UCSD-AML1 (cell line): ENCODE measurements at regions not wholly inside any gene's neighbourhood (a gene's known extent, or its start where the extent isn't known, plus 50 kb on each side); places are given as distances from the start of the nearest gene placed in this dataset.

Experiments used
- DNase-seq: peaks from one replicate; lab custom pipeline; 2025; ENCODE audit not compliant: unreplicated experiment; lab: John Stamatoyannopoulos, UW

DNA sequence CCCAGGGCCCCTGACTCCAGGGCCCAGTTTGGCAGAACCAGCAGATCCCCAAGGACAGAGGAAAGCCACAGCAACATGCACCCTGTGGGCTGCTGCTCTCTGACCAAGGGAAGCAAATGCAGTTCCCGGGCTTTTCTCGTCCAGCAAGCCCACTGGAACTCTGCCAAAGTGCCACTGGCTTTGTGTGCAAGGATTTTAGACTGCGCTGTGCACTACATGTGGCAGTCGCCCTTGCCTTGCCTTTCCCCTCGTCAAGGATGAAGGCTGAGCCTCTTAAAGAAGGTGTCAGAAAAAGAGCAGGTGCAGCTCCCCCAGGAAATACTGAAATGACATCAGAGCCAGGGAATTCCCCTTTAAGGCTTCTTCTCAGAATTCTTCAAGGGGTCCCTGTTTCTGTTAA lies 199.2 kb downstream of the TFCP2L1 start:
- no peak for DNase-seq

DNA sequence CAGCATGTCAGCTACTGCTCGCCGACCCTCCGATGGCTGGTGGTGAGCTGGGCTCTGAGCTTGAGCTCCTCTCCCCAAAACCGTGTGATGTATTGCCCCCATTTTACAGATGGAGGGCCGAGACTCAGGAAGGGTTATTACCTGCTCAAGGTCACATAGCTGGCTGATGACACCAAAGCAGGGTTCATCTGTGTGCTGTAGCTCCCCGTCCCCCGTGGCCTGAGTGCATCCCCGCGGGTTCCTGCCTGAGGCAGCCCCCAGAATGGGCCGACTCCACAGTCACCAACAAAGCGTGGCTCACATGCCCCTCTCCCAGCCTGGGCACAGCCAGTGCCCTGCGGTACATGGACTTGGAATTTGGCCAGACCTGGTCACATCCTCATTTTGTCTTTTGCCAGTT lies 198.6 kb downstream of the TFCP2L1 start:
- DNase-seq: no peak

DNA sequence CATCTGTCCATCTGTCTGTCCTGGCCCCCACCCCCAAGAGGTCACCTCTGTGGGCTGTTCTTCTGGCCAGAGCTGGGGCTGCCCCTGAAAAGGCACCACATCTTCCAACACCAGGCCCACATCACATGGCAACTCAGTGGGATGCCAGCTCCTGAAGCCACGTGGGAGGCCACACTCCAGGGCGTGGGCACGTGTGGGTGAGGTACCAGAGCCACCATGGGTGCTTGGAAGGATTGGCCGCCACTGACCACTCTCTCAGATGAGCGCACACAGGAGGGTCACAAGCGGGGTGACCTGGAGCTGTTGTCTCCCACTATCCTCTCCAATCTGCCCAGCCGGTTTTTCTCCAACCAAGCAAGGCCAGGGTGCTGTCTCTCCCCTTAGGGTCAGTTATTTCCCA lies 197.9 kb downstream of the TFCP2L1 start:
- DNase-seq: no peak

- no peak for DNase-seq
These were observed 196.5 kb downstream of the TFCP2L1 start for GRCh38 chr2:121088251-121089165.

DNA sequence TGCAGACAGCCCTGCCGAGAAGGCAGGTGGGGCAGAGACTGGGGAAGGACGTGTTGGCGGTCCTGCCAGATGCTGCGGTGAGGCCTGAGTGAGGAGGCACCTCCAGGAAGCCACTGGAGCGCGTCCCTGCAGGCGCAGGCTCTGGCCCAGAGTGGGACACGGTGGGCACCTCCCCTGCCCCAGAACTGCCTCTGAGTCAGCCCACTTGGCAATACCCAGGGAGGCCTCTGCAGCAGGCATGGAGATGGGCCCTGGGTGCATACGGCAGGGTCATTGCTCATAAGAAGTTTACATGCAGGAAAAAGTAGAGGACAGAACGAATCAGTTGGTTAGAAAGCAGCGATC lies 195.9 kb downstream of the TFCP2L1 start:
- DNase-seq: no peak

GRCh38 chr2:121090088-121090715 lies 194.8 kb downstream of the TFCP2L1 start:
- DNase-seq: no peak

DNA sequence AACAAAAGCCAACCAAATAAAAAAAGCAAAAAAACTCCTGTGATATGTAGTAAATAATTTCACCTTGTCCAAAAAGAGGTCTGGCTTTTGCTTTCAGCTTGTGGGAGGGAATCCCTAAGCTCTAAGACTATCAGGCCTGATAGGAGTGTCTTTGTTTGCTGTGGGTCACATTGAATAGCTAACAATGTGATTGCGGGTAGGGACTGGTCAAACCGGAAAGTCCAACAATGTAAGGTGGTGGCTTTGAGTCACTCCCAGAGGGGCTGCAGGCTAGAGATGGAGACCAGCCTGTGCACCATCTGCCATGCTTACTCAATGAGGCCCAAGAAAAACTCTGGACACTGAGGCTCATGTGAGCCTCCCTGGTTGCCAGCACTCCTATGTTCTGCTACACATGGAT lies 192.9 kb downstream of the TFCP2L1 start:
- no peak for DNase-seq

- DNase-seq: no peak
These were observed 191.3 kb downstream of the TFCP2L1 start for GRCh38 chr2:121093692-121094091.

GRCh38 chr2:121094101-121094500 lies 190.9 kb downstream of the TFCP2L1 start:
- DNase-seq: no peak

DNA sequence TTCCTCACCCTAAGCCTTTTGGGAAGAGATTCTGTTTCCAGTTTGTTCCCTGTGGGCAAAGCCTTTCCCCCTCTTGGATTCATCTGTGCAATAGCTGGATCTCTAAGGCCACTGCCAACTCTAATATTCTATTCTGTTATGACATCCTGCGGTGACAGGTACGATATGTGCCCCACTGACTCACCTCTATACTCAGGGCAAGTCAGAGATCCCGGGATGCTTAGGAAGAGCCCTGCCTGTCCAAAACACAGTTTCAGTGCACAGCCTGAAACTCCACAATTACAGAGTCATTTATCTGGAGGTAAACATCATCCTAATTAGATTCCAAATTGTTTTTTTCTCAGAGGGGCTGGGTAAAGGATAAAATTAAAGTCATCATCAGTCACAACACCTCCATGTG lies 190.2 kb downstream of the TFCP2L1 start:
- no peak for DNase-seq

- peak; percentile 57 for DNase-seq
These were observed 189.5 kb downstream of the TFCP2L1 start for GRCh38 chr2:121095257-121096080.

GRCh38 chr2:121096611-121097010 lies 188.4 kb downstream of the TFCP2L1 start:
- DNase-seq: no peak

- no peak for DNase-seq
These were observed 186.4 kb downstream of the TFCP2L1 start for GRCh38 chr2:121098556-121098955.

GRCh38 chr2:121099329-121100290 lies 185.4 kb downstream of the TFCP2L1 start:
- DNase-seq: no peak

DNA sequence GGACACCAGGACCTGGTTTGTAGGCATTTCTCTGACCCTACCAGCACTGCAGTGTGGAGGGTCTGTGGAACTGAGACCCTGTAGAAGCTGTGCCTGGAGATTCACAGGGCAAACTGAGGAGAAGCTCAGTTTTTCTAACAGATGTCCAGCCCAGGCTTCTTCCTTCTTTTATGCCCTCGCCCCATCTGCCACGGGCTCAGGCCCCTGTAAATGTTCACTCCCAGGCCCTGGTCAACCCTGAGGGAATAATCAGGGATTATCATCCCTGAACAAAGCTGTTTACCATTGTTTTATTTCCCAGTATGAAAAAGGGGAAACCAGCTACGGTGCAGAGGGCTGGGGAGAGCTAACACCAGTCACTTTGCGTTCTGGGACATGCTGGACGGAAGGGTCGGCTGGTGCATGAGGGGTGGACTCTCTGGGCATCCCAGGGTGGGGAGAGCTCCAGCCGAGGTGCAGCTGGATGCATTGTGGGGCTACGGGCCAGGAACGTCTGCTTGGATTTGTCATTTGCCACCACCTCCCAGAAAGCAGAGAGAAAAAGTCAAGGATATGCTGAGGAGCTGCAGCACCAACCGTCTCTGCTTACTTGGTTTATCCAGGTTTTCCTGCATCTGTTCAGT lies 183.8 kb downstream of the TFCP2L1 start:
- DNase-seq: no peak

DNA sequence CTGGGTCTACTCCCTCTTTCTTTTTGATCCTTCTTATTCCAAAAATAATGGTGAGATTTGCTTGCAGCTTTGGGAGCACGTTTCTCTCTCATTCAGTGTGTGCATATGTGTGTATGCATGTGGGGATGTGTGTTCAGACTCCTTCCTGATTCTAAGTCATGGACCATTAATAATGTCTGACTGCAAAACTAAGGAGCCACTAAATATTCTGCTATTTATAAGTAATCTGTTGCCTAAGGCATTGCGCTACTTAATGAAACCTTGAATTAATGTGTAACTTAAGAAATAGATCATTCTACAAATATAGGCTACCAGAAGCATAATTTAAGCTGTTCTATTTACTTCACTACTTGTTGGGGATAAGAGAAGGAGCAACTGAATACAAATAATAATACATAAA lies 182.1 kb downstream of the TFCP2L1 start:
- DNase-seq: no peak

GRCh38 chr2:121103960-121104359 lies 181.0 kb downstream of the TFCP2L1 start:
- DNase-seq: no peak

DNA sequence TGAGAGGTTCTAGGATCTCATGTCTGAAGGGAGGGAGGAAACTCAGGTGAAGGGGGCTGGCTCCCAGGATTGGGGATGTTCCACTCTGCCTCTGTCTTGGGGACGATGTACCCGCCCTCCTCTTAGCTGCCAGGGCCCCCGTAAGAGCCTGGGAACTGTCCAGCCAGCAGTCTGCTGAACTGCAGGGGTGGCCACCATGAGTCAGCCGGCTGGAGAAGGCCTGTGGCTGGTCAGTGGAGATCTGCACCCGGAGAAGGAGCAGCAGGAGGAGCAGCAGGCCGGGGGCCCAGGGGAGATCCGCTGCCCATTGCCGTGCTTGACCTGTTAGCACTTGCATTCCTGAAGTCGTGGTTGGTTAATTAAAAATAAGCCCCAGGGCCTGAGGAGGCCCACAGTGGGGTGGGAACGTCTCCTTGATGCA lies 180.3 kb downstream of the TFCP2L1 start:
- no peak for DNase-seq

GRCh38 chr2:121110924-121111323 lies 174.1 kb downstream of the TFCP2L1 start:
- no peak for DNase-seq

DNA sequence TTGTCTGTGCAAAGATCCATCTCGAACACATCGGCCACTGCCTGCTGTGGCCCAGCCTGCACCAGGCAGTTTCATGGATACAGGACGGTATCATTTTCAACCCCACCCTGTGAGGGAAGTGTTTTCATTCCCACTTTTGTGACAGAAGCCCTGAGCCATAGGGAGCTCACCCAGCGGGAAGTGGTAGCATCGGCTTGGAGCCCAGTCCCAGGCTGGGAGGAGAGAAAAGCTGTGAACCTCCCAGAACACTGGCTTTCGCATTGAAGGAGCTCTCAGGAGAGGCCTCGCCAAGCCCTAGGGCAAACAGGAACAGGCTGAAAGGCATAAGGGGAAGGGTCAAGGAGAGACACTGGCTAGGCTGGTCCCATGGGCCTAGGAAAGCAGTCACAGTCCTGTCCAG lies 166.1 kb downstream of the TFCP2L1 start:
- DNase-seq: no peak
